GM13977 (cell line): ENCODE measurements at regions not wholly inside any gene's neighbourhood (a gene's known extent, or its start where the extent isn't known, plus 50 kb on each side); places are given as distances from the start of the nearest gene placed in this dataset.

Source experiments
- DNase-seq: peaks from one replicate; pipeline ENCODE4 v3.0.0; 2012; ENCODE audit warnings: low spot score
- CTCF ChIP-seq: IDR thresholded peaks from 2 replicates; pipeline ENCODE4 v1.5.1; 2012; ENCODE audit warnings: mild to moderate bottlenecking, control low read depth; ENCODE audit not compliant: insufficient read depth; ENCODE audit errors: extremely low read depth, missing control alignments
- in situ Hi-C: fragments of 300-500 bp; cut with MboI; formaldehyde crosslinking; loops from one replicate; pipeline ENCODE4 v1.12.0; 2022; ENCODE audit warnings: low sequenced_read_pairs, low pct_unique_long_range_greater_than_20kb, mixed read lengths, inconsistent platforms; ENCODE audit not compliant: unreplicated experiment

DNA sequence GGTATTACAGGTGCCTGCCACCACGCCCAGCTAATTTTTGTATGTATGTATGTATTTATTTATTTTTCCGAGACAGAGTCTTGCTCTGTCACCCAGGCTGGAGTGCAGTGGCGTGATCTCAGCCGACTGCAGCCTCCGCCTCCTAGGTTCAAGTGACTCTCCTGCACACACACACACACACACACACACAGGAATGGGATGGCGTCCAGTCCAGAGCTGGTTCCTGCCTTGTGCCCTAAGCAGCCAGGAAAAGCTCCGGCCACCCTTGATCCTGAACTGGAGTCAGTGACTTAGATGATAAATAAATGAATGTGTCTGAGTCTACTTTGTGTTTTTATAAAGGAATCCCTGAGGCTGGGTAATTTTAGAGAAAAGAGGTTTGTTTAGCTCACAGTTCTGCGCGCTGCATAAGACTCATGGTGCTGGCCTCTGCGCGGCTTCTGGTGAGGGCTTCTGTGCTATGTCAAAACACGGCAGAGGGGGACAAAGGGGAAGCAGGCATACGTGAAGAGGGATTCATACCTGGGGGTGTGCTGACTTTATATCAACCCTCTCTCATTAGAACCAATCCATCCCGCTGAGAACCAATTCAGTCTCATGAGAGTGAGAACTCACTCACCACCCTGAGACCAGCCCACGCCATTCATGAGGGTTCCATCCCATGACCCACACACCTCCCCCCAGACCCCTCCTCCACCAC is 59.7 kb upstream of the PHLPP1 start:
- in situ Hi-C loops: no loop called here
- TF ChIP-seq CTCF: no peak
- DNase-seq: no peak

- no peak for TF ChIP-seq CTCF
- in situ Hi-C loops: no loop called here
- DNase-seq: no peak
Observed at GRCh38 chr18:62658028-62658427, 57.3 kb upstream of the PHLPP1 start.

DNA sequence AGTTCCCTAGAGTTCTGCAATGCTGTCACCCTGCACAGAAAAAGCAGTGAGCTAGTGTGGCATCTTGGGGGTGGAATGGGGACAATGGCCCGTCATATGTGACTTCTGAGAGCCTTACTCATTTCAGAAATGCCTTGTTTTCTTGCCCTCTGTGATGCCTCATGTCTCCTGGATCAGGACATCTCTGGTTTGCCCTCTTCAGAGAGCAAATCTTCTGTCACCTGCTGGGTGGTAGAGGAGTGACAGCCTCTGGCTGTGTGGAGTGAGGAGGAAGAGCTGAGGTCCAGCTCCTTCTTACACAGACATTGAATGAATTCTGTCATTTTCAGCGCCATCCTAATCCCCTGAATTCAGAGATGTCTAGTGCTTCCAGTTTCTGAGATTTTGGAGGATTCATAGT is 55.6 kb upstream of the PHLPP1 start:
- in situ Hi-C loops: no loop called here
- no peak for TF ChIP-seq CTCF
- no peak for DNase-seq

- in situ Hi-C loops: no loop called here
- no peak for DNase-seq
- TF ChIP-seq CTCF: no peak
Observed at GRCh38 chr18:62660691-62661090, 54.6 kb upstream of the PHLPP1 start.

- no peak for TF ChIP-seq CTCF
- in situ Hi-C loops: no loop called here
- peak; percentile 66 for DNase-seq
Observed at GRCh38 chr18:62663731-62664336, 51.5 kb upstream of the PHLPP1 start.

DNA sequence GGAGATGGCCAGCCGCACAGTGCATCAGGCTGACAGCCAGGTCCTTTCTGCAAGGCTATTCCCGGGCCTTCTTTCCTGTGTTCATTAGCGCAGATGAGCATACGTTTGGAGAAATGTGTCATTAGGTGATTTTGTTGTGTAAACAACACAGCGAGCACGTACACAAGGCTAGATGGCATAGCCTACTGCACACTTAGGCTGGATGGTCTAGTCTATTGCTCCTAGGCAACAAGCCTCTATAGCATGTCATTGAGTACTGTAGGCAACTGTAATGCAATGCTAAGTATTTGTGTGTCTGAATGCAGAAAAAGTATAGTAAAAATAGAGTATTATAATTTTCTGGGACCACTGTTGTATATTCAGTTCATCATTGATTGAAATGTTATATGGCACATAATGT is 50.9 kb upstream of the PHLPP1 start:
- in situ Hi-C loops: no loop called here
- DNase-seq: no peak
- TF ChIP-seq CTCF: no peak
